GM12892 (cell line): ENCODE measurements at regions not wholly inside any gene's neighbourhood (a gene's known extent, or its start where the extent isn't known, plus 50 kb on each side); places are given as distances from the start of the nearest gene placed in this dataset.

Source experiments
- POLR2A ChIP-seq: IDR thresholded peaks from 2 replicates; pipeline ENCODE4 v1.6.1; 2011; ENCODE audit warnings: low read depth, low read length, control low read depth
- POLR2AphosphoS5 ChIP-seq: IDR thresholded peaks from 2 replicates; pipeline ENCODE4 v1.6.1; 2011; ENCODE audit warnings: low read depth, low read length, control low read depth
- TAF1 ChIP-seq: IDR thresholded peaks from 2 replicates; pipeline ENCODE4 v1.6.1; 2011; ENCODE audit warnings: low read depth, mild to moderate bottlenecking, control low read depth, low read length, borderline replicate concordance

DNA sequence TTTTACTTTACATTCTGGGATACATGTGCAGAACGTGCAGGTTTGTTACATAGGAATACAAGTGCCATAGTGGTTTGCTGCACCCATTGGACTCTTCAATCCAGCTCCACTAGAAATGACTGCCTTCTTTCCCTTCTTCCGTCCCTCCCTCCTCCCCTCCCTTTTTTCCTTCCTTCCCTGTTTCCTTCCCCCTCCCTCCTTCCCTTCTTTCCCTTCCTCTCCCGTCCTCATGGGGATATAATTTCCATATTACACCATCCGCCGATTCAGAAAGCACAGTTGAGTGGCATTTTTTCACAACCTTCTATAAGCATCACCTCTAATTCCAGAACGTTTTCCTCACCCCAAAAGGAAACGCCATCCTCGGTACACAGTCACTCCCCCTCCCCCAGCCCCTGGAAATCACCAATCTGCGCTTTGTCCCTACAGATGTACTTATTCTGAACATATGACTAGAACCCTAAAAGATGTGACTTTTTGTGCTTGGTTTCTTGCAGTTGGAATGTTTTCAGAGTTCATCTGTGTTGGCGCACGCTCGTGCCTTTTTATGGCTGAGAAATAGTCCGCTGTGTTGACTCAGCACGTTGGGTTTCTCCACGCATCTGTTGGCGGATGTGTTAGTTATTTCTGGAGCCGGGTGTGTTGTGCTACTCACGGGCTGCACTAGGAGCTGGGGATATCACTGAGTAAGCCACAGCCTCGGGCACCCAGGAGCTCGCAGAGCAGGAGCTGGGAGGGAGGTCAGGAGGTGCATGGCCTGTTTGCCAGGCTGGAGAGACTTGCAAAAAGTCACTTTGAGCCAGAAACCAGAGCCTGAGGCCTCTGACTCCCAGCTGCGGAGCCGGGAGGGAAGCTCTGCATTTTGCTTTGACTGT is 336.4 kb downstream of the SEC14L1 start:
- TF ChIP-seq POLR2AphosphoS5 (no peak), POLR2A (no peak), TAF1 (no peak)
